BLaER1 (cell line): ENCODE measurements at regions not wholly inside any gene's neighbourhood (a gene's known extent, or its start where the extent isn't known, plus 50 kb on each side); places are given as distances from the start of the nearest gene placed in this dataset.

Experiments
- H3K27ac ChIP-seq: shearing (Covaris generic); formaldehyde crosslinking; 2 replicates; pipeline ENCODE4 v1.8.1; 2022
- H3K27me3 ChIP-seq: shearing (Covaris generic); formaldehyde crosslinking; 2 replicates; pipeline ENCODE4 v1.8.1; 2022
- H3K36me3 ChIP-seq: shearing (Covaris generic); formaldehyde crosslinking; 2 replicates; pipeline ENCODE4 v1.8.1; 2022
- H3K4me1 ChIP-seq: shearing (Covaris generic); formaldehyde crosslinking; 2 replicates; pipeline ENCODE4 v1.8.1; 2022
- H3K4me2 ChIP-seq: shearing (Covaris generic); formaldehyde crosslinking; 2 replicates; pipeline ENCODE4 v1.8.1; 2022
- H3K4me3 ChIP-seq: shearing (Covaris generic); formaldehyde crosslinking; 2 replicates; pipeline ENCODE4 v1.8.1; 2022
- H3K9ac ChIP-seq: shearing (Covaris generic); formaldehyde crosslinking; 2 replicates; pipeline ENCODE4 v1.8.1; 2022
- H3K9me3 ChIP-seq: shearing (Covaris generic); formaldehyde crosslinking; 2 replicates; pipeline ENCODE4 v1.8.1; 2022
- H4K20me1 ChIP-seq: shearing (Covaris generic); formaldehyde crosslinking; 2 replicates; pipeline ENCODE4 v1.8.1; 2022
- Cebpa-rat ChIP-seq: shearing (Covaris generic); IDR thresholded peaks from 2 replicates; pipeline ENCODE4 v1.8.1; 2022

DNA sequence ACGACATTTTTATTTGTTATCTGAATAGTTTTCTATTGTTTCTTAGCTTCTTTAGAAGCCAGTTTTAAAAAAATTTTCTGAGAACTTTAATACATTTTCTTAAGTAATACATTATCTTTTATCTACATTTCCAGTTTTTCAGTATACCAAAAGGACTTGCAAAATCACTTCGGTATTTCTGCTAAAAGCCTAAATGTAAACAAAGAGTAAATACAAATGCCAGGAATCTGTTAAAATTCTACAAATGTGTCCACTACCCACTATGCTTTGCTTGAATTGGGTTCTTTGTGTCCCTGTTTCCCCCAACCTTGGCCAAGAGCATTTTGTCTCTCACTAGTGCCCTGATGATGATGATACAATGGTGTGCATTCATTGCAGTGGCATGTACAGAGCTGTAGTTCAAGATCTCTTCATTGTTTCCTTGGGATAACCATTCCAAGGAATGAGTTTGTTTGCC lies 611.2 kb downstream of the NR2F1-AS1 start:
- no peak overlapping the region for H3K4me2 ChIP-seq
- no peaks in the 10 kb centered on the region for H3K9me3 ChIP-seq
- H3K4me3 ChIP-seq, result no peak overlapping the region
- H3K27ac ChIP-seq, result no peak overlapping the region
- H3K4me1 ChIP-seq, result no peaks in the 10 kb centered on the region
- H3K36me3 ChIP-seq, result no peaks in the 10 kb centered on the region
- no peak for TF ChIP-seq Cebpa-rat
- no peak overlapping the region for H3K9ac ChIP-seq
- no peaks in the 10 kb centered on the region for H4K20me1 ChIP-seq
- H3K27me3 ChIP-seq, result no peaks in the 10 kb centered on the region

DNA sequence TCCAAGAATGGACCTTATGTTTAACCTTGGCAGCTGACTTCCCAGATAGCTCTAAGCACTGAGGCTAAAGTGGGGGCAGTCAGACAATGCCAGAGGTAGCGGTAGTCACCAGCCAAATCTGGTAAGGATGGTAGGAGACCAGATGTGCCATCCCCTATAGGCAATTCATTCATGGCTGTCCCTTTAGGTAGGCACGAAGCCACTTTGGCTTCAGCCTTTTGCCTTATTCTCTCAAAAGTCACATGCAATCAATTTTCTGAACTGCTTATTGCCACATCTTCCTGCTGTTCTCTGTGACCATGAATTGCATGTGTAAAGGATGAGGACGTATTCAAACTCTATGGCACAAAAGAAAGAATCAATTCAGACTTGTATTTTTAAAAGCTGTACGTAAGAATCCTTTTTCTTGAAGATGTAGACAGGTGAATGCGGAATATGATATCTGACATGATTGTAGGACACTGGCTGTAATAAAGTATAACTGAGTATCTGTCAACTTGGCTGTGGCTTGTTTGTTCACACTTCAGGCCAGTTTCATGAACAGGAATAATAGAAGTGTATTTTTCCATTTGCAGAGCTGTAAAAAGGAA lies 611.7 kb downstream of the NR2F1-AS1 start:
- H3K4me3 ChIP-seq, result no peak overlapping the region
- H3K36me3 ChIP-seq, result no peaks in the 10 kb centered on the region
- H3K4me1 ChIP-seq, result no peaks in the 10 kb centered on the region
- H3K27me3 ChIP-seq, result no peaks in the 10 kb centered on the region
- H3K9ac ChIP-seq, result no peak overlapping the region
- H3K9me3 ChIP-seq, result no peaks in the 10 kb centered on the region
- no peak overlapping the region for H3K27ac ChIP-seq
- H3K4me2 ChIP-seq, result no peak overlapping the region
- no peak for TF ChIP-seq Cebpa-rat
- no peaks in the 10 kb centered on the region for H4K20me1 ChIP-seq

DNA sequence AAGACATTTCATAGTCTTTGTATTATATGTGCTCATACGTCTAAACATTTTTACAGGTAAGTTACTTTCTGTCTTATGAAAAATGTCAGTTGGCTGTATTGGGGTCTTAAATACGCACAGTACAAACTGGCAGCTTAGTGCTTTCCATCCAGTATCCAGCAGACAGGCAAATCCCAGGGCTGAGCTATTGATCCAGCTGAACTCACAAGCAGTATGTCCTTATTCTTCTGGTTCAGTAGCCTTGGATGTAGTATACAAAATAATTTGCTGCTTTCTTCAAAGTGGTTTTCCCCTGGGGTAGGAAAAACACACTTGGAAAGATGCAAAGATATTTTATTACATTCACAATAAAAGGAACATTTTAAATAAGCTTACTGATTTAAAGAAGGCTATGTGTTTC lies 617.2 kb downstream of the NR2F1-AS1 start:
- no peak overlapping the region for H3K4me2 ChIP-seq
- no peaks in the 10 kb centered on the region for H3K27me3 ChIP-seq
- no peaks in the 10 kb centered on the region for H3K36me3 ChIP-seq
- no peak for TF ChIP-seq Cebpa-rat
- H3K27ac ChIP-seq, result no peak overlapping the region
- no peaks in the 10 kb centered on the region for H4K20me1 ChIP-seq
- no peaks in the 10 kb centered on the region for H3K9me3 ChIP-seq
- H3K4me1 ChIP-seq, result no peaks in the 10 kb centered on the region
- no peak overlapping the region for H3K9ac ChIP-seq
- H3K4me3 ChIP-seq, result no peak overlapping the region

- H3K4me2 ChIP-seq, result no peak overlapping the region
- no peaks in the 10 kb centered on the region for H3K9me3 ChIP-seq
- TF ChIP-seq Cebpa-rat, result no peak
- H3K9ac ChIP-seq, result no peak overlapping the region
- H3K4me1 ChIP-seq, result no peaks in the 10 kb centered on the region
- H3K36me3 ChIP-seq, result no peaks in the 10 kb centered on the region
- no peak overlapping the region for H3K27ac ChIP-seq
- no peaks in the 10 kb centered on the region for H3K27me3 ChIP-seq
- no peaks in the 10 kb centered on the region for H4K20me1 ChIP-seq
- no peak overlapping the region for H3K4me3 ChIP-seq
Measured at GRCh38 chr5:92962752-92963151, 618.3 kb downstream of the NR2F1-AS1 start.

DNA sequence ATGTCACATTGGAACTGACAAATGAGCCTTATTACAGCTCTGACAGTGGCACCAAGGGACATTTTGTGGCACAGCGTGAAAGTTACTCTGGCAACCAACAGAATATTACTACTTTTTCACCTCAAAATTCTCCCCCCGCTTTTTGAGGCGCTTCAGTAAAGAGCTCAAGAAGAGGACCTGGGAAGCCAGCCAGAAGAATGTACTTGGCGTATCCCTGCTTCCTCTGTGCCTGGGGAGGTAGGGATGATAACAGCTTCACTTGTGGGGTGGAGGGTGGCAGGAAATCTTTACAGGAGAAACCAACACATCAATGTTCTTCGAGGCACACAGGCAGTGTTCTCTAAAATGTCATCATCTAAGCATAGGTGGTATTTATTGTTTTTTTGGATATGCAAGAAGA lies 624.1 kb downstream of the NR2F1-AS1 start:
- H3K9me3 ChIP-seq, result peaks cover 13% of the 10 kb centered on the region
- H3K27me3 ChIP-seq, result no peaks in the 10 kb centered on the region
- no peak overlapping the region for H3K27ac ChIP-seq
- H4K20me1 ChIP-seq, result no peaks in the 10 kb centered on the region
- H3K4me3 ChIP-seq, result no peak overlapping the region
- H3K4me1 ChIP-seq, result no peaks in the 10 kb centered on the region
- H3K9ac ChIP-seq, result no peak overlapping the region
- H3K4me2 ChIP-seq, result no peak overlapping the region
- TF ChIP-seq Cebpa-rat, result no peak
- no peaks in the 10 kb centered on the region for H3K36me3 ChIP-seq

DNA sequence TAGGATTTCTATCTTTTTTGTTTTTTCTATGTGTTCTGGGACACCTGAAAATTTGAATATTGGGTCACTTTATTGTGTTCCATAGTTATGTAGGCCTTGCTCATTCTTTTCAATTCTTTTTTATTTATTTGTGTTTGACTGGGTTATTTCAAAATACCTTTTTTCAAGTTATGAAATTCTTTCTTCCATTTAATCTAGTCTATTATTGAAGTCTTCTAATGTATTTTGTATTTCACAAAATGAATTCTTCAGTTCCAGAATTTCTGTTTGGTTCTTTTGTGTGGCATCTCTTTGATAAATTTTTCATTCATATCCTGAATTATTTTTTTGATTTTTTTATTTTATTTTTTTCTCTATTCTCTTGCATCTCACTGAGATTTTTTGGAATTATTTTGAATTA lies 628.8 kb downstream of the NR2F1-AS1 start:
- H3K9me3 ChIP-seq, result peaks cover 20% of the 10 kb centered on the region
- no peaks in the 10 kb centered on the region for H3K4me1 ChIP-seq
- H3K27me3 ChIP-seq, result no peaks in the 10 kb centered on the region
- TF ChIP-seq Cebpa-rat, result no peak
- H3K4me3 ChIP-seq, result no peak overlapping the region
- no peak overlapping the region for H3K9ac ChIP-seq
- H4K20me1 ChIP-seq, result no peaks in the 10 kb centered on the region
- no peaks in the 10 kb centered on the region for H3K36me3 ChIP-seq
- H3K4me2 ChIP-seq, result no peak overlapping the region
- no peak overlapping the region for H3K27ac ChIP-seq

DNA sequence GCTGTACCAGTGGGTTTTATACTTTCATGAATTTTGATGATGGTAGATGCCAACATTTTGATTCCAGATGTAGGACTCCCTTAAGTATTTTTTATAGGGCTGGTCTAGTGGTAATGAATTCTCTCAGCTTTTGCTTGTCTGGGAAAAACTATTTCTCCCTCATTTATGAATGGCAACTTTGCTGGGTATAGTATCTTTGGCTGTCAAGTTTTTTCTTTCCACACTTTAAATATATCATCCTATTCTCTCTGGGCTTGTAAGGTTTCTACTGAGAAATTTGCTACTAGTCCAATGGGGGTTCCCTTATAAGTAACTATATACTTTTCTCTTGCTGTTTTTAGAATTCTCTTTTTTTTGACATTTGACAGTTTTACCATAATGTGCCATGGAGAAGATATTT lies 629.3 kb downstream of the NR2F1-AS1 start:
- peaks cover 20% of the 10 kb centered on the region for H3K9me3 ChIP-seq
- no peaks in the 10 kb centered on the region for H3K36me3 ChIP-seq
- H4K20me1 ChIP-seq, result no peaks in the 10 kb centered on the region
- no peak overlapping the region for H3K27ac ChIP-seq
- H3K9ac ChIP-seq, result no peak overlapping the region
- TF ChIP-seq Cebpa-rat, result no peak
- no peak overlapping the region for H3K4me3 ChIP-seq
- H3K4me2 ChIP-seq, result no peak overlapping the region
- no peaks in the 10 kb centered on the region for H3K4me1 ChIP-seq
- H3K27me3 ChIP-seq, result no peaks in the 10 kb centered on the region

DNA sequence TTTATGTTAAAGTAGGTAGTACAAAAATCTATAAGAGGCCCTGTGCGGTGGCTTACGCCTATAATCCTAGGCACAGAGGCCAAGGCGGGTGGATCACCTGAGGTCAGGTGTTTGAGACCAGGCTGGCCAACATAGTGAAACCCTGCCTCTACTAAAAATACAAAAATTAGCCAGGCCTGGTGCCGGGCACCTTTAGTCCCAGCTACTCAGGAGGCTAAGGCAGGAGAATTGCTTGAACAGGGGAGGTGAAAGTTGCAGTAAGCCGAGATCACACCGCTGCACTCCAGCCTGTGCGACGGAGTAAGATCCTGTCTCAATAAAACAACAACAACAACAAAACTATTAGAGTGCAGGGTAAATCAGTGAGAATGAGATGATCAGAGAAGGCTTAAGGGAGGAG lies 634.5 kb downstream of the NR2F1-AS1 start:
- no peak overlapping the region for H3K4me2 ChIP-seq
- no peak overlapping the region for H3K4me3 ChIP-seq
- no peak for TF ChIP-seq Cebpa-rat
- no peak overlapping the region for H3K27ac ChIP-seq
- no peaks in the 10 kb centered on the region for H3K27me3 ChIP-seq
- no peaks in the 10 kb centered on the region for H4K20me1 ChIP-seq
- no peaks in the 10 kb centered on the region for H3K36me3 ChIP-seq
- peaks cover 4% of the 10 kb centered on the region; the same call in 1 of the 2 replicates for H3K9me3 ChIP-seq
- H3K4me1 ChIP-seq, result no peaks in the 10 kb centered on the region
- H3K9ac ChIP-seq, result no peak overlapping the region

DNA sequence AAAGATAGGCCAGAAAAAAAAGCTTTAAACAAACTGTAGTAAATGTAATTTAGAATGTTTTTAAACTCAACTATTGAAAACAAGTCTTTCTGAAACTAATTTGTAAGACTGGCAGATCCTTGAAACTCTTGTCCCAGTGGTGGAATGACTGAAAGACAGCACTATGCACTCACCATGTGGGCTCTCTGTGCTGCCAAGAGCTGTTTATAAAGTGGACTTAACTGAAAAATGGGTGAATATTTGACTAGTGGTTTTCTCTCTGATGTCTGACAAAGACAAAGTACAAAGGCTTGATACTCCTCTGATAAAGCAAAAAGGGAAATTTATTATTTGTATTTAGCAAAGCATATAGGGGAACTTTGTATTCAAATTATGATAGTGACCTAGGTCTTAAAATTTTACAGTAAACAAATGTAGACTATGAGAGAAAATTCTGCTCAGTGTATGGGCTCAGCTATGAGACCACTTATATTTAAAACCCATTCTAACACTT lies 635.4 kb downstream of the NR2F1-AS1 start:
- Histone ChIP-seq H3K27ac (no peak overlapping the region), H3K9me3 (peaks cover 3% of the 10 kb centered on the region; the same call in 1 of the 2 replicates), H3K4me3 (no peak overlapping the region), H3K36me3 (no peaks in the 10 kb centered on the region), H3K27me3 (no peaks in the 10 kb centered on the region), H3K4me1 (no peaks in the 10 kb centered on the region), H4K20me1 (no peaks in the 10 kb centered on the region), H3K4me2 (no peak overlapping the region), H3K9ac (no peak overlapping the region)
- no peak for TF ChIP-seq Cebpa-rat

DNA sequence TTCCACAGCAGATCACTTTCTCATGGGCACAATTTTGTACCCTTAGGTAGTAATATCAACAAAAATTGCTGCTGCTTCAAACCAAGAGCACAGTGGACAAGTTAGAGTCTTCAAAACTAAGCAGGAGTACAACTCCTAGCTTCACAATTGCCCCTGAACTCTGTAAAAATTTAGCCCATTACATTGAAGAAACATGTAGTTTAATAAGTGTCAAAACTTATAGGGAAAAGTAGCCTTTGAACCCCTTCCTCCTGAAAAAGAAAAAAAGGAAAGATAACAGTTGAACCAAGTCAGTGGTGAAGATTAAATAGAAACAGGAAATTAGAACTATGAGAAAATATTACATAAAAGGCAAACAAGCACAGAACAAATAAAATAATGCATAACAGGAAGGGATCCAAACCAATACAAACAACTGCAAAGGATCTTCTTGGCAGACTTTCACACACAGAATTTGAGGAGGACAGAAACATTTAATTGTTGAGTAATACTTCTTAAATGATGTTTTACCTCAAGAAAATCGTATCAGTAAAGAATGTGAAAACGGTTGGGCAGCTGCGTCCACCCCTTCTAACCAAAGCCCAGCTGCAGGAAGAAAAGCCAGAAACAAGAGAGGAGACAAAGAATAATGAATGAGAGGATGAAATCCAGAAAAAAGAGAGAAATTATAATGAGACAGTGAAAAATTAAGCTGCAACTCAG lies 636.0 kb downstream of the NR2F1-AS1 start:
- no peak for TF ChIP-seq Cebpa-rat
- Histone ChIP-seq H4K20me1 (no peaks in the 10 kb centered on the region), H3K27me3 (no peaks in the 10 kb centered on the region), H3K4me2 (no peak overlapping the region), H3K4me3 (no peak overlapping the region), H3K36me3 (no peaks in the 10 kb centered on the region), H3K27ac (no peak overlapping the region), H3K9me3 (0 out of 2 replicates have a peak, but pooled peaks cover 3% of the 10 kb centered on the region), H3K4me1 (no peaks in the 10 kb centered on the region), H3K9ac (no peak overlapping the region)
